ENCODE measurements at regions not wholly inside any gene's neighbourhood (a gene's known extent, or its start where the extent isn't known, plus 50 kb on each side); places are given as distances from the start of the nearest gene placed in this dataset.

DNA sequence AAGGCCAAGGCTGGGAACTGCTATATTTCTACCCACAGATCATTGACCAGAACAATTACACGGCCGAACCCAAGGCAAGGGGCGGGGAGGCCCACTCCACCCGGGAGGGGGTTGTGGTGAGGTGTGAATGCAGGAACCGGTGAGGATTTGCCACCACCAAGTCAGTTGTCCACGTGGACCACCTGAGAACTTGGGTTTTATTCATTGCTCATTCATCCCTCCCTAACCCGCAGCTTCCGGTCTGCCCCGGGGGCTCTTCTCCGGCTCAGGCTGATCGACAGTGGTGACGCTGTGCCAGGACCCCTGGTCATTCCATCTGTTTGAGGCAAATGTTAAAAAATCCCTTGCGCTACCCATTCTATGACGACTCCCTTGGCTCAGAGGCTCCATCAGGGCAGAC, 127.7 kb upstream of the RTL1 start:
- no peak overlapping the region for H3K27ac ChIP-seq
- TF ChIP-seq, protein P1, sequence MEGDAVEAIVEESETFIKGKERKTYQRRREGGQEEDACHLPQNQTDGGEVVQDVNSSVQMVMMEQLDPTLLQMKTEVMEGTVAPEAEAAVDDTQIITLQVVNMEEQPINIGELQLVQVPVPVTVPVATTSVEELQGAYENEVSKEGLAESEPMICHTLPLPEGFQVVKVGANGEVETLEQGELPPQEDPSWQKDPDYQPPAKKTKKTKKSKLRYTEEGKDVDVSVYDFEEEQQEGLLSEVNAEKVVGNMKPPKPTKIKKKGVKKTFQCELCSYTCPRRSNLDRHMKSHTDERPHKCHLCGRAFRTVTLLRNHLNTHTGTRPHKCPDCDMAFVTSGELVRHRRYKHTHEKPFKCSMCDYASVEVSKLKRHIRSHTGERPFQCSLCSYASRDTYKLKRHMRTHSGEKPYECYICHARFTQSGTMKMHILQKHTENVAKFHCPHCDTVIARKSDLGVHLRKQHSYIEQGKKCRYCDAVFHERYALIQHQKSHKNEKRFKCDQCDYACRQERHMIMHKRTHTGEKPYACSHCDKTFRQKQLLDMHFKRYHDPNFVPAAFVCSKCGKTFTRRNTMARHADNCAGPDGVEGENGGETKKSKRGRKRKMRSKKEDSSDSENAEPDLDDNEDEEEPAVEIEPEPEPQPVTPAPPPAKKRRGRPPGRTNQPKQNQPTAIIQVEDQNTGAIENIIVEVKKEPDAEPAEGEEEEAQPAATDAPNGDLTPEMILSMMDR (IDR thresholded peaks at IDR 0.05; ENCODE audit: low read depth, low read length, missing control alignments) = no peak

DNA sequence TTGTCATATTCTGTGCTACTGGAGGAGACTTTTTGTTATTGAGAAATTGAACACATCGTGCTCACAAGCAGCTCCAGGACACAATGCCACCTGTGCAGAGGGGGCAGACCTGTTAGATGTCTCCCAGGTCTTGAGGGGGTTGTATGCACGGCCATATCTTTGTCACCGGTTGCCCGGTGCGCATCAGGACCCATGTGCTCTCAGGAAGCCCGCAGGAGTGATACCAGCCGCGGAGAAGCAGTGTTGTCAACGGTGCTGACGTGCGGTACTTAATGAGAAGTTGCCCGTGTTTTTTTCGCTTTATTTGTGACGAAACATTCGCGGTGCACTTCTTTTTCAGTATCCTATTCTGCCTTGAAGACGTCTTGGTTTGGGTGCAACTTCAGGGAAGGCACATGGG, 128.2 kb upstream of the RTL1 start:
- DNase-seq = no peak
- peaks cover 53% of the 10 kb centered on the region for H3K36me3 ChIP-seq (replicated peaks)
- no peaks in the 10 kb centered on the region for H3K27me3 ChIP-seq (replicated peaks)
- in situ Hi-C loops (cut with HindIII; ENCODE audit: low pct_ligation_motif_present, low sequenced_read_pairs) = no loop called here
- TF ChIP-seq, protein P1 (IDR thresholded peaks at IDR 0.05; ENCODE audit: low read depth, low read length, missing control alignments) = no peak
- H3K27ac ChIP-seq = no peak overlapping the region
- H3K4me3 ChIP-seq (ENCODE audit: low read depth, low read length) = no peak overlapping the region

More for the DNA sequence above, 127.7 kb upstream of the RTL1 start:
- Histone ChIP-seq H3K36me3 (replicated peaks) (peaks cover 56% of the 10 kb centered on the region), H3K27me3 (replicated peaks) (no peaks in the 10 kb centered on the region), H3K4me3 (ENCODE audit: low read depth, low read length) (no peak overlapping the region)
- no peak for DNase-seq
- in situ Hi-C loops (cut with HindIII; ENCODE audit: low pct_ligation_motif_present, low sequenced_read_pairs) = no loop called here

DNA sequence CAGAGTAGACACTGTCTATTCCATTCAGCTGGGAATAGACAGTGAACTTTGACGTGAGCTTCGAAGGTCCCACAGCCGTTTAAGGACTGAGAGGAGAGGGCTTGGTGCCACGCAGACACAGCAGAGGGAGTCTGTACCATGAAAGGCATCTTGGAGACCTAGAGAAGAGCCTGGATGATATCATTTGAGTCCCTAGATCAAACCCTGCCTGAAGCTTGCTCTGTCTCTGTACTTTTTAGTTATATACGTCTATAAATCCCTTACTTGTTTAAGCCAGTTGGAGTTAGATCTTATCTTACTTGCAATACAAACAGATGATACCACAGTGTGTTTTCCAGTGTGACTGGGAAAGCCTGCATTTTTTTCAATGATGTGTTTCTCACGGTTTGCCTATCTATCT, 128.9 kb upstream of the RTL1 start:
- in situ Hi-C loops (cut with HindIII; ENCODE audit: low pct_ligation_motif_present, low sequenced_read_pairs) = no loop called here
- no peak overlapping the region for H3K4me3 ChIP-seq (ENCODE audit: low read depth, low read length)
- no peak overlapping the region for H3K27ac ChIP-seq
- H3K27me3 ChIP-seq (replicated peaks) = no peaks in the 10 kb centered on the region
- TF ChIP-seq, protein P1 (IDR thresholded peaks at IDR 0.05; ENCODE audit: low read depth, low read length, missing control alignments) = no peak
- no peak for DNase-seq
- peaks cover 58% of the 10 kb centered on the region for H3K36me3 ChIP-seq (replicated peaks)

DNA sequence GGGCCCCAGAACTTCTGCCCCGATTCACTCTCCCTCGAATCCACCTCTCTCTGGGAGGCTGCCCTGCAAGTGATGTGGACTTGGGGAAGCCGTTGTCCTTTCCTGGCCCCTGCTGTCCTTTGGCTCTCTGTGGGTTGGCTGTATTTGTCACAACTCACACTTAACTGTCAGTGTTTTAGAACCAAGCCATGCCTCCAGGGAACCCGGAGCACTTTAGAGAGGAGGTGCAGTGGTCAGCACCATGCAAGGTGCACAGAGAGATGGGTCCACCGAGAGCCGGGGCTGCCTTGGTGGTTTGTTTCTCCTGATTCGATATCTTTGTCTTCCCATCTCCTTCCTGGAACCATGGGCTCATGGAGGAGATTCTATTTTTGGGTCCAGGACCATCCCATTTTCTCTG, 129.5 kb upstream of the RTL1 start:
- in situ Hi-C loops (cut with HindIII; ENCODE audit: low pct_ligation_motif_present, low sequenced_read_pairs) = no loop called here
- TF ChIP-seq, protein P1 (IDR thresholded peaks at IDR 0.05; ENCODE audit: low read depth, low read length, missing control alignments) = no peak
- peaks cover 52% of the 10 kb centered on the region for H3K36me3 ChIP-seq (replicated peaks)
- no peak overlapping the region for H3K27ac ChIP-seq
- no peak overlapping the region for H3K4me3 ChIP-seq (ENCODE audit: low read depth, low read length)
- no peak for DNase-seq
- no peaks in the 10 kb centered on the region for H3K27me3 ChIP-seq (replicated peaks)

DNA sequence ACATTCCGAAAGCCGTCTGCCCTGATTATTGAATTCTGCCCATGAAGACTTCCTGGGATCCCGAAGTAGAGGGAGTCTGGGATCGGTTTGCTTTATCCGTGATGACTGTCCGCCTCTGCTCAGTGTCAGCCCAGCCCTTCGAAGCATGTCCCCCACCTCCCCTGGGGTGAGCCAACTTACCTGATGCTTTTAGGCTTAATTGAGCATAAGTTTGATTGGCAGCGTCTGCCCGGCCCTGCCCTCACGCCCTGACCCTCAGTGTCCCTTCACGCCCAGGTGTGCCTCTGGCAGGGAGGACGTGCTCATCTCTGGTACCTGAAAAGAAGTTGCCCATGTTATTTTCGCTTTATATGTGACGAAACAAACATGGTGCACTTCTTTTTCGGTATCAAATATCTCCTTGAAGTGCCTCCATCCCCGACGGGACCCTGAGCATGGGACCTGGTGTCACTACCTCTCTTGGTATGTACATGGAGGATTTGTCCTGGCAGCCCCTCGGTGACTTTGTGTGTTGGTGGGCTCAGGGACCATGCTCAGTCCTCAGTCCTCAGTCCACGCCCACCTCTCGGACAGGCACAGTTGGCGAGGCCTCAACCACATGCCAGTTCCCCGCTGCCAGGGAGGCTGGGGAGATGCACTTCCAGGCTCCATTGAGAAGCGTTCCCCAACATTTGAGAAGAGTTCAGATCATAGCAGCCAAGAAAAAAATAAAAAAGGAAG, 130.1 kb upstream of the RTL1 start:
- no peak overlapping the region for H3K27ac ChIP-seq
- in situ Hi-C loops (cut with HindIII; ENCODE audit: low pct_ligation_motif_present, low sequenced_read_pairs) = no loop called here
- TF ChIP-seq, protein P1 (IDR thresholded peaks at IDR 0.05; ENCODE audit: low read depth, low read length, missing control alignments) = no peak
- no peak overlapping the region for H3K4me3 ChIP-seq (ENCODE audit: low read depth, low read length)
- peaks cover 47% of the 10 kb centered on the region for H3K36me3 ChIP-seq (replicated peaks)
- DNase-seq = no peak
- no peaks in the 10 kb centered on the region for H3K27me3 ChIP-seq (replicated peaks)

DNA sequence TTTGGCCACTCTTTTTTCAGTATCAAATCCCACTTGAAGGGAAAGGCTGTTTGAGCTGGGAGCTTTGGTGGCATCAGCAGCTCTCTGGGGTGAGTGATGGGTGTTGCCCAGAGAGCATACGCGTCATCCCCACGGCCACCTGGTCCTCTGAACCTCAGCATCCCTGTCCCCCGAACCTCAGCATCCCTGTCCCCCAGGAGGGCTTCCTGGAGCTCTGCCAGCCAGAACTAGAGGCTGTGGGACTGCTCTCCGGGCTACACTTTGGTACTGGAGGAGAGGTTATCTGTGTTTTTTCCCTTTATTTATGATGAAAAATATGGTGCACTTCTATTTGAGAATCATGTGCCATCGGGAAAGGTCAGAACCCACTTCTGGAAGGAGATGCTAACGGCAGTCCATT, 131.5 kb upstream of the RTL1 start:
- Histone ChIP-seq H3K4me3 (ENCODE audit: low read depth, low read length) (no peak overlapping the region), H3K27ac (no peak overlapping the region), H3K27me3 (replicated peaks) (no peaks in the 10 kb centered on the region), H3K36me3 (replicated peaks) (peaks cover 44% of the 10 kb centered on the region)
- TF ChIP-seq, protein P1 (IDR thresholded peaks at IDR 0.05; ENCODE audit: low read depth, low read length, missing control alignments) = no peak
- in situ Hi-C loops (cut with HindIII; ENCODE audit: low pct_ligation_motif_present, low sequenced_read_pairs) = no loop called here
- DNase-seq = no peak

Measured in brain microvascular endothelial cell (primary cell).